Neural progenitor cell (in vitro differentiated cells): ENCODE measurements at regions not wholly inside any gene's neighbourhood (a gene's known extent, or its start where the extent isn't known, plus 50 kb on each side); places are given as distances from the start of the nearest gene placed in this dataset.

ENCODE experiments used
- EZH2 ChIP-seq: fragments of 200-600 bp; sonication (generic); IDR thresholded peaks from 2 replicates; pipeline ENCODE4 v1.6.1; 2017; ENCODE audit warnings: antibody characterized with exemption, mild to moderate bottlenecking, moderate library complexity
- EZH2phosphoT487 ChIP-seq: fragments of 200-600 bp; sonication (generic); IDR thresholded peaks from 2 replicates; pipeline ENCODE4 v1.6.1; 2017; ENCODE audit warnings: antibody characterized with exemption
- TF ChIP-seq, protein P1 (sequence below): fragments of 200-600 bp; sonication (generic); IDR thresholded peaks from 2 replicates; pipeline ENCODE4 v1.5.1; 2017; ENCODE audit warnings: antibody characterized with exemption, mild to moderate bottlenecking

GRCh38 chr17:70523426-70523825 lies 354.1 kb downstream of the KCNJ2 start:
- TF ChIP-seq, protein P1, sequence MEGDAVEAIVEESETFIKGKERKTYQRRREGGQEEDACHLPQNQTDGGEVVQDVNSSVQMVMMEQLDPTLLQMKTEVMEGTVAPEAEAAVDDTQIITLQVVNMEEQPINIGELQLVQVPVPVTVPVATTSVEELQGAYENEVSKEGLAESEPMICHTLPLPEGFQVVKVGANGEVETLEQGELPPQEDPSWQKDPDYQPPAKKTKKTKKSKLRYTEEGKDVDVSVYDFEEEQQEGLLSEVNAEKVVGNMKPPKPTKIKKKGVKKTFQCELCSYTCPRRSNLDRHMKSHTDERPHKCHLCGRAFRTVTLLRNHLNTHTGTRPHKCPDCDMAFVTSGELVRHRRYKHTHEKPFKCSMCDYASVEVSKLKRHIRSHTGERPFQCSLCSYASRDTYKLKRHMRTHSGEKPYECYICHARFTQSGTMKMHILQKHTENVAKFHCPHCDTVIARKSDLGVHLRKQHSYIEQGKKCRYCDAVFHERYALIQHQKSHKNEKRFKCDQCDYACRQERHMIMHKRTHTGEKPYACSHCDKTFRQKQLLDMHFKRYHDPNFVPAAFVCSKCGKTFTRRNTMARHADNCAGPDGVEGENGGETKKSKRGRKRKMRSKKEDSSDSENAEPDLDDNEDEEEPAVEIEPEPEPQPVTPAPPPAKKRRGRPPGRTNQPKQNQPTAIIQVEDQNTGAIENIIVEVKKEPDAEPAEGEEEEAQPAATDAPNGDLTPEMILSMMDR, result no peak
- TF ChIP-seq EZH2 (no peak), EZH2phosphoT487 (no peak)
